ENCODE measurements at regions not wholly inside any gene's neighbourhood (a gene's known extent, or its start where the extent isn't known, plus 50 kb on each side); places are given as distances from the start of the nearest gene placed in this dataset.

- no peaks in the 10 kb centered on the region for H3K9me3 Mint-ChIP-seq
- no peaks in the 10 kb centered on the region for H3K4me1 Mint-ChIP-seq (ENCODE audit: low read depth)
- intact Hi-C loops (cut with micrococcal nuclease): no loop called here
- H3K4me3 Mint-ChIP-seq: no peak overlapping the region
- no peak for DNase-seq (ENCODE audit: low spot score)
- peaks cover 9% of the 10 kb centered on the region for H3K27me3 Mint-ChIP-seq (ENCODE audit: insufficient read depth)
- H3K36me3 Mint-ChIP-seq (ENCODE audit: low read depth): no peaks in the 10 kb centered on the region
- no peak overlapping the region for H3K27ac Mint-ChIP-seq
These were observed 245.1 kb downstream of the RHOU start for GRCh38 chr1:228980232-228980937.

- intact Hi-C loops (cut with micrococcal nuclease): no loop called here
- H3K27ac Mint-ChIP-seq: no peak overlapping the region
- no peak overlapping the region for H3K4me3 Mint-ChIP-seq
- no peak for DNase-seq (ENCODE audit: low spot score)
- peaks cover 8% of the 10 kb centered on the region for H3K27me3 Mint-ChIP-seq (ENCODE audit: insufficient read depth)
- H3K4me1 Mint-ChIP-seq (ENCODE audit: low read depth): no peaks in the 10 kb centered on the region
- no peaks in the 10 kb centered on the region for H3K9me3 Mint-ChIP-seq
- no peaks in the 10 kb centered on the region for H3K36me3 Mint-ChIP-seq (ENCODE audit: low read depth)
These were observed 247.4 kb downstream of the RHOU start for GRCh38 chr1:228982637-228983036.

- H3K4me3 Mint-ChIP-seq: no peak overlapping the region
- peaks cover 8% of the 10 kb centered on the region for H3K27me3 Mint-ChIP-seq (ENCODE audit: insufficient read depth)
- DNase-seq (ENCODE audit: low spot score): no peak
- H3K36me3 Mint-ChIP-seq (ENCODE audit: low read depth): no peaks in the 10 kb centered on the region
- intact Hi-C loops (cut with micrococcal nuclease): no loop called here
- H3K27ac Mint-ChIP-seq: no peak overlapping the region
- H3K4me1 Mint-ChIP-seq (ENCODE audit: low read depth): no peaks in the 10 kb centered on the region
- no peaks in the 10 kb centered on the region for H3K9me3 Mint-ChIP-seq
These were observed 248.0 kb downstream of the RHOU start for GRCh38 chr1:228983231-228983660.

GRCh38 chr1:228983661-228984060, 248.4 kb downstream of the RHOU start:
- peaks cover 8% of the 10 kb centered on the region for H3K27me3 Mint-ChIP-seq (ENCODE audit: insufficient read depth)
- no peak overlapping the region for H3K27ac Mint-ChIP-seq
- H3K4me1 Mint-ChIP-seq (ENCODE audit: low read depth): no peaks in the 10 kb centered on the region
- H3K4me3 Mint-ChIP-seq: no peak overlapping the region
- no peaks in the 10 kb centered on the region for H3K9me3 Mint-ChIP-seq
- no peak for DNase-seq (ENCODE audit: low spot score)
- intact Hi-C loops (cut with micrococcal nuclease): no loop called here
- no peaks in the 10 kb centered on the region for H3K36me3 Mint-ChIP-seq (ENCODE audit: low read depth)

- Mint-ChIP-seq H3K27ac (no peak overlapping the region), H3K4me1 (ENCODE audit: low read depth) (no peaks in the 10 kb centered on the region), H3K9me3 (no peaks in the 10 kb centered on the region), H3K36me3 (ENCODE audit: low read depth) (no peaks in the 10 kb centered on the region), H3K27me3 (ENCODE audit: insufficient read depth) (peaks cover 8% of the 10 kb centered on the region), H3K4me3 (no peak overlapping the region)
- no peak for DNase-seq (ENCODE audit: low spot score)
- intact Hi-C loops (cut with micrococcal nuclease): no loop called here
These were observed 248.8 kb downstream of the RHOU start for GRCh38 chr1:228984107-228984506.

GRCh38 chr1:228984646-228985631, 249.7 kb downstream of the RHOU start:
- H3K27ac Mint-ChIP-seq: no peak overlapping the region
- no peaks in the 10 kb centered on the region for H3K36me3 Mint-ChIP-seq (ENCODE audit: low read depth)
- intact Hi-C loops (cut with micrococcal nuclease): no loop called here
- H3K27me3 Mint-ChIP-seq (ENCODE audit: insufficient read depth): peaks cover 8% of the 10 kb centered on the region
- no peak overlapping the region for H3K4me3 Mint-ChIP-seq
- no peaks in the 10 kb centered on the region for H3K4me1 Mint-ChIP-seq (ENCODE audit: low read depth)
- no peak for DNase-seq (ENCODE audit: low spot score)
- no peaks in the 10 kb centered on the region for H3K9me3 Mint-ChIP-seq

- Mint-ChIP-seq H3K4me1 (ENCODE audit: low read depth) (no peaks in the 10 kb centered on the region), H3K27me3 (ENCODE audit: insufficient read depth) (peaks cover 8% of the 10 kb centered on the region), H3K9me3 (no peaks in the 10 kb centered on the region), H3K27ac (no peak overlapping the region), H3K36me3 (ENCODE audit: low read depth) (no peaks in the 10 kb centered on the region), H3K4me3 (no peak overlapping the region)
- no peak for DNase-seq (ENCODE audit: low spot score)
- intact Hi-C loops (cut with micrococcal nuclease): no loop called here
These were observed 250.4 kb downstream of the RHOU start for GRCh38 chr1:228985661-228986060.

- Mint-ChIP-seq H3K9me3 (no peaks in the 10 kb centered on the region), H3K36me3 (ENCODE audit: low read depth) (no peaks in the 10 kb centered on the region), H3K4me1 (ENCODE audit: low read depth) (no peaks in the 10 kb centered on the region), H3K4me3 (no peak overlapping the region), H3K27me3 (ENCODE audit: insufficient read depth) (peaks cover 5% of the 10 kb centered on the region), H3K27ac (no peak overlapping the region)
- no peak for DNase-seq (ENCODE audit: low spot score)
- intact Hi-C loops (cut with micrococcal nuclease): no loop called here
These were observed 251.0 kb downstream of the RHOU start for GRCh38 chr1:228986093-228986904.

GRCh38 chr1:228987286-228987685, 252.0 kb downstream of the RHOU start:
- H3K27ac Mint-ChIP-seq: no peak overlapping the region
- DNase-seq (ENCODE audit: low spot score): no peak
- H3K9me3 Mint-ChIP-seq: no peaks in the 10 kb centered on the region
- intact Hi-C loops (cut with micrococcal nuclease): no loop called here
- H3K27me3 Mint-ChIP-seq (ENCODE audit: insufficient read depth): peaks cover 5% of the 10 kb centered on the region
- H3K36me3 Mint-ChIP-seq (ENCODE audit: low read depth): no peaks in the 10 kb centered on the region
- no peaks in the 10 kb centered on the region for H3K4me1 Mint-ChIP-seq (ENCODE audit: low read depth)
- no peak overlapping the region for H3K4me3 Mint-ChIP-seq

- no peaks in the 10 kb centered on the region for H3K4me1 Mint-ChIP-seq (ENCODE audit: low read depth)
- no peak overlapping the region for H3K27ac Mint-ChIP-seq
- DNase-seq (ENCODE audit: low spot score): no peak
- no peaks in the 10 kb centered on the region for H3K36me3 Mint-ChIP-seq (ENCODE audit: low read depth)
- H3K27me3 Mint-ChIP-seq (ENCODE audit: insufficient read depth): peaks cover 8% of the 10 kb centered on the region
- H3K9me3 Mint-ChIP-seq: no peaks in the 10 kb centered on the region
- H3K4me3 Mint-ChIP-seq: no peak overlapping the region
- intact Hi-C loops (cut with micrococcal nuclease): no loop called here
These were observed 252.6 kb downstream of the RHOU start for GRCh38 chr1:228987736-228988506.

- intact Hi-C loops (cut with micrococcal nuclease): no loop called here
- Mint-ChIP-seq H3K27me3 (ENCODE audit: insufficient read depth) (peaks cover 12% of the 10 kb centered on the region), H3K9me3 (no peaks in the 10 kb centered on the region), H3K4me1 (ENCODE audit: low read depth) (no peaks in the 10 kb centered on the region), H3K4me3 (no peak overlapping the region), H3K36me3 (ENCODE audit: low read depth) (no peaks in the 10 kb centered on the region), H3K27ac (no peak overlapping the region)
- no peak for DNase-seq (ENCODE audit: low spot score)
These were observed 253.4 kb downstream of the RHOU start for GRCh38 chr1:228988664-228989063.

GRCh38 chr1:228989176-228989575, 253.9 kb downstream of the RHOU start:
- no peaks in the 10 kb centered on the region for H3K4me1 Mint-ChIP-seq (ENCODE audit: low read depth)
- H3K4me3 Mint-ChIP-seq: no peak overlapping the region
- H3K27me3 Mint-ChIP-seq (ENCODE audit: insufficient read depth): peaks cover 12% of the 10 kb centered on the region
- intact Hi-C loops (cut with micrococcal nuclease): no loop called here
- no peaks in the 10 kb centered on the region for H3K9me3 Mint-ChIP-seq
- no peak overlapping the region for H3K27ac Mint-ChIP-seq
- no peaks in the 10 kb centered on the region for H3K36me3 Mint-ChIP-seq (ENCODE audit: low read depth)
- no peak for DNase-seq (ENCODE audit: low spot score)
